ENCODE measurements at regions not wholly inside any gene's neighbourhood (a gene's known extent, or its start where the extent isn't known, plus 50 kb on each side); places are given as distances from the start of the nearest gene placed in this dataset.
A peak's percentile ranks its signal among the peaks of the same experiment; 100 is the strongest.

GRCh38 chr6:90432041-90432775, 135.6 kb upstream of the BACH2 start:
- H3K4me1 Mint-ChIP-seq, result peaks cover 10% of the 10 kb centered on the region
- ChIA-PET CTCF (interaction anchor here (1.2 to 2.1 kb wide), 2 partner anchors 21 to 39 kb away, joined by 4 to 5 read pairs; no protein-coding TSS in a partner anchor), POLR2A (interaction anchor here (1.1 kb wide), 1 partner anchor 9 kb away, joined by 3 read pairs; no protein-coding TSS in a partner anchor)
- no peak overlapping the region for H3K27ac Mint-ChIP-seq
- peaks cover 56% of the 10 kb centered on the region for H3K36me3 Mint-ChIP-seq (ENCODE audit: low read depth)
- DNase-seq, result no peak
- H3K4me3 Mint-ChIP-seq, result no peak overlapping the region
- H3K27me3 Mint-ChIP-seq, result peaks cover 1% of the 10 kb centered on the region
- peaks cover 56% of the 10 kb centered on the region for H3K9me3 Mint-ChIP-seq

GRCh38 chr6:90431576-90431975, 134.9 kb upstream of the BACH2 start:
- ChIA-PET POLR2A (interaction anchor here (1.1 kb wide), 1 partner anchor 10 kb away, joined by 3 read pairs; no protein-coding TSS in a partner anchor), CTCF (interaction anchor here (0.8 to 2.1 kb wide), 3 partner anchors 22 to 48 kb away, joined by 4 to 5 read pairs (median 4); no protein-coding TSS in a partner anchor)
- Mint-ChIP-seq H3K27ac (no peak overlapping the region), H3K4me1 (peaks cover 10% of the 10 kb centered on the region), H3K36me3 (ENCODE audit: low read depth) (peaks cover 59% of the 10 kb centered on the region), H3K27me3 (peaks cover under 1% of the 10 kb centered on the region), H3K9me3 (peaks cover 55% of the 10 kb centered on the region), H3K4me3 (no peak overlapping the region)
- no peak for DNase-seq

DNA sequence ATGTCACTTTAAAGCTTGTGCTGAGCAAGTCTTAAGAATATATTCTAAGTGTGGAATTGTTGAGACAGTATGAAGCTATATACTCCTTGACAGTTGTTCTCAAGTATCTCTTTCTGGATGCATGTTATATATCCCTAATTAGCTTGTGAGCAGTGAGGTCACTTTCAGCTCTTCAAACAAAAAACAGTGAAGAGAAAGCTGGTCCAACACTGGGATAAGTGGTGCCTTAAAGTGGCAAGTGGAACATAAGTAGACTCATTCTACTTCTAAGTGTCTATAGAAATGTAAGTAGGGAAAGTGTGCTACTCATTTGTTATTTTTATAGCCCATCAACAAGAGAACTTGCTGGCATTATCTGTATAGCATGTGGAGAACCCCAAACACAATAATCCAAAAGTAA, 133.1 kb upstream of the BACH2 start:
- POLR2A ChIA-PET, result interaction anchor here (1.0 to 1.6 kb wide), 5 partner anchors 9 to 44 kb away, joined by 3 to 4 read pairs (median 4); no protein-coding TSS in a partner anchor

GRCh38 chr6:90428514-90428913, 131.9 kb upstream of the BACH2 start:
- CTCF ChIA-PET, result interaction anchor here (0.7 to 1.8 kb wide), 2 partner anchors 49 to 181 kb away, joined by 4 to 5 read pairs; no protein-coding TSS in a partner anchor
- peaks cover 59% of the 10 kb centered on the region for H3K36me3 Mint-ChIP-seq (ENCODE audit: low read depth)

More for the DNA sequence above, 133.1 kb upstream of the BACH2 start:
- peaks cover 52% of the 10 kb centered on the region for H3K9me3 Mint-ChIP-seq
- no peak for DNase-seq
- no peak overlapping the region for H3K27ac Mint-ChIP-seq
- peaks cover 60% of the 10 kb centered on the region for H3K36me3 Mint-ChIP-seq (ENCODE audit: low read depth)
- H3K4me1 Mint-ChIP-seq, result peaks cover 23% of the 10 kb centered on the region
- H3K27me3 Mint-ChIP-seq, result no peaks in the 10 kb centered on the region
- no peak overlapping the region for H3K4me3 Mint-ChIP-seq
- CTCF ChIA-PET, result interaction anchor here (0.9 to 1.8 kb wide), 2 partner anchors 26 to 48 kb away, joined by 4 to 5 read pairs; no protein-coding TSS in a partner anchor

DNA sequence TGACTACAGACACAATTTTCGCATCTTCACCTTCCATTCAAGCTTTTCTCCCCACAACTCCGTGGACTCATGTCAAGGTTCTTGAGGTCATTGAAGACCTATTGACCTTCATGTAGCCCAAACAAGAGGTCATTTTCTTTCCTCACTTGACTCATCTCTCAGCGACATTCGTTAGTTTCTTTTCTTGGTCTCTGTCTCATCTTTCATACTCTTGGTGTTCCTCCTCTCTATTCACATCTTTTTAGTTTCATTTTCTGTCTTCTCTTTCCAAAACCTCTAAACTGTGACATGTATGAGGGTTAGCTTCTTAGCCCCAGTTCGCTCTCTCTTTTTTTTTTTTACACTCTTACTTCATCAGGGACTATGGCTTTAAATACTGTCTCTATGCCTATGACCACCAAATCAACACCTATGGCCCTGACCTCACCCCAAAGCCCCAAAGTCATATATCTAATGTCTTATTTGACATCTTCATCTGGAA, 128.6 kb upstream of the BACH2 start:
- Mint-ChIP-seq H3K4me1 (peaks cover 25% of the 10 kb centered on the region), H3K27ac (peak overlapping the region; percentile 91), H3K4me3 (peak overlapping the region; percentile 72), H3K36me3 (ENCODE audit: low read depth) (peaks cover 33% of the 10 kb centered on the region), H3K9me3 (peaks cover 18% of the 10 kb centered on the region), H3K27me3 (no peaks in the 10 kb centered on the region)
- DNase-seq, result peak; percentile 33
- CTCF ChIA-PET, result interaction anchor here (0.8 to 4.6 kb wide), 17 partner anchors 12 to 1346 kb away, joined by 3 to 54 read pairs (median 6); partner anchors contain the start of gene BACH2
- POLR2A ChIA-PET, result interaction anchor here (0.8 to 4.6 kb wide), 19 partner anchors 9 to 473 kb away, joined by 3 to 105 read pairs (median 10); partner anchors contain the start of gene BACH2

More at GRCh38 chr6:90428514-90428913, 131.9 kb upstream of the BACH2 start:
- Mint-ChIP-seq H3K27me3 (no peaks in the 10 kb centered on the region), H3K9me3 (peaks cover 43% of the 10 kb centered on the region), H3K4me3 (no peak overlapping the region), H3K4me1 (peaks cover 32% of the 10 kb centered on the region), H3K27ac (no peak overlapping the region)
- no peak for DNase-seq
- POLR2A ChIA-PET, result interaction anchor here (1.3 kb wide), 1 partner anchor 11 kb away, joined by 3 read pairs; no protein-coding TSS in a partner anchor

DNA sequence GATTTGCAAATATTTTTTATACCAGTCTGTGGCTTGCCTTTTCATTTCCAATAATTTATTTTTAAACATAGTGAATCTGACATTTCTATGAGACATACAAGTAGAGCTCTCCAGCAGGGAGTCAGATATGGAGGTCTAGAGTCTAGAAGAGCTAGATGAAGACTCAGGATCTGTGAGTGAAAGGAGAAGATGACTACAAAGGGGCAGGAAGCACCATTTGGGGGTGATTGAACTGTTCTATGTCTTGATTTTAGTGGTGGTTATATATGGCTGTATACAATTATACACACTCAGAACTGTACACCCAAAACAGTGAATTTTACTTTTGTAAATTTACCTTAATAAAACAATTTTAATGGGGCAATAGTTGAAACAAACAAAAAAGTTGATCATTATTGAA, 127.9 kb upstream of the BACH2 start:
- Mint-ChIP-seq H3K27ac (peak overlapping the region; percentile 91), H3K4me1 (peaks cover 27% of the 10 kb centered on the region), H3K36me3 (ENCODE audit: low read depth) (peaks cover 29% of the 10 kb centered on the region), H3K9me3 (peaks cover 12% of the 10 kb centered on the region), H3K27me3 (no peaks in the 10 kb centered on the region), H3K4me3 (peak overlapping the region; percentile 33)
- ChIA-PET POLR2A (interaction anchor here (0.5 to 4.6 kb wide), 16 partner anchors 11 to 1346 kb away, joined by 3 to 105 read pairs (median 12); partner anchors contain the start of gene BACH2), CTCF (interaction anchor here (0.8 to 4.6 kb wide), 19 partner anchors 11 to 1346 kb away, joined by 3 to 54 read pairs (median 5); partner anchors contain the start of gene BACH2)
- no peak for DNase-seq

DNA sequence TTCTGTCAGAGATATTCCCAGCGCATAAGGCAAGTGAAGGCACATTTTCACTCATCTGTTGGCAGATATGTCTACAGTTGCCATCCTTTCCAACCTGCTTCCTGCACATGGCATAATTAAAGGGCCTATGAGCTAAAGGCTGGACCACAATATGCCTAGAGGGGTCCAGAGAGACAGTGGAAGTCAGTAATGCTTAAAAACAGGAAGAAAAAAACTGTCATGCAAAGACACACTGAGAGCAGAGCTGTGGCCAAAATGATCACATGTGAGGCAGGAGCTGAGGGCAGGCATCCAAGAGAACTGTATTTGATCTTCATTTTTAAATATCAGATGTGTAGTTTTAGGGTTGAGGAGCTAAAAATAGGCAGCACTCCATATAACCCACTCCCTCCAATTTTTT, 125.0 kb upstream of the BACH2 start:
- H3K27ac Mint-ChIP-seq, result no peak overlapping the region
- peaks cover 39% of the 10 kb centered on the region for H3K4me1 Mint-ChIP-seq
- H3K9me3 Mint-ChIP-seq, result peaks cover 2% of the 10 kb centered on the region
- peaks cover 24% of the 10 kb centered on the region for H3K36me3 Mint-ChIP-seq (ENCODE audit: low read depth)
- ChIA-PET POLR2A (interaction anchor here (1.0 to 2.3 kb wide), 5 partner anchors 12 to 52 kb away, joined by 3 to 6 read pairs (median 3); no protein-coding TSS in a partner anchor), CTCF (no interaction called here)
- no peak overlapping the region for H3K4me3 Mint-ChIP-seq
- no peak for DNase-seq
- H3K27me3 Mint-ChIP-seq, result no peaks in the 10 kb centered on the region

DNA sequence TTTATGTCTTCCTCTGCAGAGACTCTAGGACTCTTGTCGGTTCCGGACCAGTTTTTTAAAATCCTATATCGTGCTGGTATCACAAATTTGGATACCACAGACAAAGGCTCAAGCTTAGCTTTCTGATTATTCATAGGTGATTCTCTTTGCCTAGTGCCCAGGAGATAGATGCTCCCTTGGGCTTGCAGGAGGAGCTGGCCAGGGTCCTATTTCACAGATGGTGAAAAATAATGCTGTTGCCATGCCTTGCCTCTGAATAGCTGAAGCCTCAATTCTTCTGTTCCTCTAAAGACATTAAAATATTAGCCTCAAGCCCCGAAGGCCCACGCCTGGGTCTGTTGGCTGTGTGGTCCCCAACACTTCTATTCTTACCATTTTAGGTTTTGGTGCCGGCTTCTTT, 123.9 kb upstream of the BACH2 start:
- no peak overlapping the region for H3K4me3 Mint-ChIP-seq
- H3K27ac Mint-ChIP-seq, result no peak overlapping the region
- DNase-seq, result no peak
- peaks cover 2% of the 10 kb centered on the region for H3K9me3 Mint-ChIP-seq
- ChIA-PET POLR2A (interaction anchor here (1.0 to 2.3 kb wide), 3 partner anchors 9 to 46 kb away, joined by 3 to 6 read pairs (median 5); no protein-coding TSS in a partner anchor), CTCF (no interaction called here)
- no peaks in the 10 kb centered on the region for H3K27me3 Mint-ChIP-seq
- H3K4me1 Mint-ChIP-seq, result peaks cover 41% of the 10 kb centered on the region
- peaks cover 24% of the 10 kb centered on the region for H3K36me3 Mint-ChIP-seq (ENCODE audit: low read depth)

DNA sequence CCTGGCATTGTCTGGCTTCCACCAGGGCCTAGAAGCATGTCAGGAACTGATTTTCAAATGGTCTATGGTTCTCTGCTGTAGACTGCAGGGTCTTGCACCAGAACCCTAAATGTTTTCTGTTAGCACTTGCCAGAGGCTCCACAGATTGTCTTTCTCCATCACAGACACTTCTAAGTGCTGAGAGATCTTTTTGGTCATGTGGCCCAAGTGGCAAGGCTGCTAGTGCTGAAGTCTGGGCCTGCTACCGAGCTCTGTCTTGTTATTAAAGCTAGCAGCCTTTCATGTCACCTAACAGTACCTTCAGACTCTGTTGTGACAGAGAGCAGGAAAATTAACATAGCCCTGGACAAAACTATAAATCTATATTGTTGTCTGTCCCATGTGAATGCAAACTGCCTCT, 120.7 kb upstream of the BACH2 start:
- Mint-ChIP-seq H3K27me3 (peaks cover 2% of the 10 kb centered on the region), H3K36me3 (ENCODE audit: low read depth) (peaks cover 15% of the 10 kb centered on the region), H3K4me3 (no peak overlapping the region), H3K9me3 (peaks cover 2% of the 10 kb centered on the region), H3K27ac (no peak overlapping the region), H3K4me1 (peaks cover 54% of the 10 kb centered on the region)
- CTCF ChIA-PET, result interaction anchor here (1.8 to 10.0 kb wide), 3 partner anchors 18 to 58 kb away, joined by 5 to 135 read pairs (median 94); no protein-coding TSS in a partner anchor
- POLR2A ChIA-PET, result interaction anchor here (9.2 to 9.6 kb wide), 3 partner anchors 18 to 57 kb away, joined by 150 to 233 read pairs (median 192); no protein-coding TSS in a partner anchor
- DNase-seq, result no peak

DNA sequence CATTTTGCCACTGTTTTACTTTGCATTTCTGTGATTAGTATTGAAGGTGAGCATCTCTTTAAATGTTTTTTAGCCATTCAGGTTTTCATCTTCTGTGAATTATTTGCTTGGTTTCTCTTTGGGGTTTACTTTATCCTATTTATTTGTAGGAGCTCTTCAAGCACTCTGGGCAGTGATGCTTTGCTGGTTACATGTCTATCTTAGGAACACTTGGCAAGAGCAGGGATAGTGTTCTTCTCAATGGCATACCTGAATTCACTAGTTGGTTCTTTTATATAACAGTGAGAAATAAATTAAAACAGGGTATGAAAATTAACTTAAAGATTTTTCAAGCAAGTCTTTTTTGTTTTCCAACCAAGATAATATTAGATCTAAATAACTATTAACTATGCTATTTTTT, 119.7 kb upstream of the BACH2 start:
- Mint-ChIP-seq H3K27me3 (peaks cover 2% of the 10 kb centered on the region), H3K9me3 (peaks cover 2% of the 10 kb centered on the region), H3K4me3 (no peak overlapping the region), H3K36me3 (ENCODE audit: low read depth) (peaks cover 18% of the 10 kb centered on the region), H3K4me1 (peaks cover 64% of the 10 kb centered on the region), H3K27ac (no peak overlapping the region)
- ChIA-PET CTCF (interaction anchor here (1.4 to 10.0 kb wide), 5 partner anchors 9 to 59 kb away, joined by 4 to 135 read pairs (median 54); no protein-coding TSS in a partner anchor), POLR2A (interaction anchor here (5.9 to 9.6 kb wide), 4 partner anchors 9 to 58 kb away, joined by 105 to 233 read pairs (median 171); no protein-coding TSS in a partner anchor)
- no peak for DNase-seq

GRCh38 chr6:90415178-90415577, 118.5 kb upstream of the BACH2 start:
- Mint-ChIP-seq H3K36me3 (ENCODE audit: low read depth) (peaks cover 18% of the 10 kb centered on the region), H3K4me3 (no peak overlapping the region), H3K4me1 (peaks cover 74% of the 10 kb centered on the region), H3K27ac (peak overlapping the region; percentile 63), H3K27me3 (peaks cover 2% of the 10 kb centered on the region), H3K9me3 (peaks cover 2% of the 10 kb centered on the region)
- CTCF ChIA-PET, result interaction anchor here (0.7 to 10.0 kb wide), 8 partner anchors 10 to 474 kb away, joined by 3 to 135 read pairs (median 13); no protein-coding TSS in a partner anchor
- POLR2A ChIA-PET, result interaction anchor here (0.8 to 9.6 kb wide), 11 partner anchors 9 to 475 kb away, joined by 3 to 233 read pairs (median 20); partner anchors contain the start of gene BACH2
- DNase-seq, result peak; percentile 34

DNA sequence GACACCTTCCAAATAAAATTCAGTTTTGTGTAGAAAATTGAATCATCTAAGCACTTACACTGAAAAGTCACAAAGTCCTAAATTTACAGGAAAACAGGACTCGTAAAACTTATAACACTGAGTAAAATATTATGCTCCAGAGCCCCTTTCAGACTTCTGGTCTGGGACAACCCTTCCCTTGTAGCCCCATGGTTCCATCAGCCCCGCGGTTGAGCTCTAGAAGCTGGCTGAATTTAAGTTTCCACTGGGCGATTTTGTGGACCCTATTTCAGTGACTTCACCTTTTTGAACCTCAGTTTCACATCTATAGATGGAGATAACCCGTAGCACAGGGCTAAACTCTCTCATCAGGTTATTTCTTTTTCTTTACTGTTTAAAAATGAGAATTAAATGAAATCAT, 117.7 kb upstream of the BACH2 start:
- peaks cover 81% of the 10 kb centered on the region for H3K4me1 Mint-ChIP-seq
- H3K4me3 Mint-ChIP-seq, result peak overlapping the region; percentile 82
- H3K27me3 Mint-ChIP-seq, result peaks cover 2% of the 10 kb centered on the region
- peak overlapping the region; percentile 97 for H3K27ac Mint-ChIP-seq
- H3K9me3 Mint-ChIP-seq, result peaks cover 1% of the 10 kb centered on the region
- POLR2A ChIA-PET, result interaction anchor here (0.9 to 9.6 kb wide), 13 partner anchors 11 to 595 kb away, joined by 3 to 233 read pairs (median 20); partner anchors contain the start of genes BACH2 and MDN1
- peaks cover 20% of the 10 kb centered on the region for H3K36me3 Mint-ChIP-seq (ENCODE audit: low read depth)
- DNase-seq, result no peak
- CTCF ChIA-PET, result interaction anchor here (0.7 to 10.0 kb wide), 10 partner anchors 11 to 474 kb away, joined by 3 to 135 read pairs (median 10); no protein-coding TSS in a partner anchor

All from activated CD4-positive, alpha-beta memory T cell treated with anti-CD3 and anti-CD28 coated beads, Interleukin-2, amount 10 ng/mL, durations not matched to agents 7 days and 5 days (primary cell).